ENCODE measurements at regions not wholly inside any gene's neighbourhood (a gene's known extent, or its start where the extent isn't known, plus 50 kb on each side); places are given as distances from the start of the nearest gene placed in this dataset.

DNA sequence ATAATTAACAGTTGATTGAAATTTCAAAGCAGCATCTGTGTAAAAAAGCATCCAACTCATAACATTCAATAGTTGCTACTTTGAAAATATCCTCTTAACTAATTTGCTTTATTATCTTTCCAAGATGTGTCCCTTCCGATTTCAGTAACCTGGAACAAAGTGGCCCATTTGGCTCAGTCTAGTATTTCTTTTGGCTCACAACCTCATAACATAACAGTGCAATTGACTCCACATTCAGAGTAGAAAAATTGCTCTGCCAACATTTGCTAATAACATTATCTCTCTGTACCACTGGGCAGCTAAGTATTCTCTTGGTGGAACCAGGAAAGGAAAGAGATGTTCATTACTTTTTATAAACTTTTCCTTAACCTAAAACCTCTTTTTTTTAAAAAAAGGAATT, 571.1 kb upstream of the ARGLU1 start:
- no peaks in the 10 kb centered on the region for H3K4me1 ChIP-seq (ENCODE audit: insufficient read depth, low read length)
- no peak overlapping the region for H3K4me3 ChIP-seq (ENCODE audit: low read length)
- TF ChIP-seq, protein P1, sequence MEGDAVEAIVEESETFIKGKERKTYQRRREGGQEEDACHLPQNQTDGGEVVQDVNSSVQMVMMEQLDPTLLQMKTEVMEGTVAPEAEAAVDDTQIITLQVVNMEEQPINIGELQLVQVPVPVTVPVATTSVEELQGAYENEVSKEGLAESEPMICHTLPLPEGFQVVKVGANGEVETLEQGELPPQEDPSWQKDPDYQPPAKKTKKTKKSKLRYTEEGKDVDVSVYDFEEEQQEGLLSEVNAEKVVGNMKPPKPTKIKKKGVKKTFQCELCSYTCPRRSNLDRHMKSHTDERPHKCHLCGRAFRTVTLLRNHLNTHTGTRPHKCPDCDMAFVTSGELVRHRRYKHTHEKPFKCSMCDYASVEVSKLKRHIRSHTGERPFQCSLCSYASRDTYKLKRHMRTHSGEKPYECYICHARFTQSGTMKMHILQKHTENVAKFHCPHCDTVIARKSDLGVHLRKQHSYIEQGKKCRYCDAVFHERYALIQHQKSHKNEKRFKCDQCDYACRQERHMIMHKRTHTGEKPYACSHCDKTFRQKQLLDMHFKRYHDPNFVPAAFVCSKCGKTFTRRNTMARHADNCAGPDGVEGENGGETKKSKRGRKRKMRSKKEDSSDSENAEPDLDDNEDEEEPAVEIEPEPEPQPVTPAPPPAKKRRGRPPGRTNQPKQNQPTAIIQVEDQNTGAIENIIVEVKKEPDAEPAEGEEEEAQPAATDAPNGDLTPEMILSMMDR (IDR thresholded peaks at IDR 0.05), result no peak
- H3K9me3 ChIP-seq (ENCODE audit: control insufficient read depth in 1 of 2, insufficient read depth in 1 of 2, low read length in 2 of 2), result no peaks in the 10 kb centered on the region
- H3K27ac ChIP-seq (ENCODE audit: low read depth in 1 of 2, low read length in 2 of 2), result no peak overlapping the region
- H3K36me3 ChIP-seq (ENCODE audit: insufficient read depth, low read length), result no peaks in the 10 kb centered on the region
- Mint-ChIP-seq H3K27me3 (no peaks in the 10 kb centered on the region), H3K9me3 (peaks cover 2% of the 10 kb centered on the region), H3K4me1 (ENCODE audit: low read depth) (no peaks in the 10 kb centered on the region), H3K36me3 (ENCODE audit: low read depth) (no peaks in the 10 kb centered on the region), H3K4me3 (no peak overlapping the region), H3K27ac (no peak overlapping the region)
- DNase-seq, result no peak
- POLR2A ChIA-PET, result no interaction called here
- no peaks in the 10 kb centered on the region for H3K27me3 ChIP-seq (ENCODE audit: control insufficient read depth in 1 of 2, insufficient read depth in 2 of 2, low read length in 2 of 2)
- ATAC-seq (ENCODE audit: poor library complexity), result no peak
- CTCF ChIA-PET, result no interaction called here
- intact Hi-C loops (cut with DNase I, micrococcal nuclease), result no loop called here

DNA sequence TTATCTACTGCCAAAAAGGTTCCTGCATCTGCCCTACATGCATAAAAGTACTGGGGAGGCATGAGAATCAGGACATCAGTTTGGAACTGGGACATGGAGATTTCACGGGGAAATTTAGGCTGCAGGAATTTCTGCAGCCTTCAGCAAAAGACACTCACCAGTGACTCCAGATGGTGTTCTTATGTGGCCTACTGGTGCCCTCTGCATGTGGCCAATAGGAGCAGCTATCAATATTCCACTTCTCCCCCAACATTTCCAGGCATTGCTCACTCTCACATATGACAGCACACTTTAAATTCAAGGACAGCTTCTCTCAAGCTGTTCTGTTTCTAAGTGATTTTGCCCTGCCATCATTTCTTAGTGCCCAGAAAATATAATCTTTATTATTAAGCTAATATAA, 570.5 kb upstream of the ARGLU1 start:
- CTCF ChIA-PET, result no interaction called here
- ATAC-seq (ENCODE audit: poor library complexity) (no peak), DNase-seq (no peak)
- Histone ChIP-seq H3K4me1 (ENCODE audit: insufficient read depth, low read length) (no peaks in the 10 kb centered on the region), H3K27ac (ENCODE audit: low read depth in 1 of 2, low read length in 2 of 2) (no peak overlapping the region), H3K4me3 (ENCODE audit: low read length) (no peak overlapping the region), H3K36me3 (ENCODE audit: insufficient read depth, low read length) (no peaks in the 10 kb centered on the region), H3K9me3 (ENCODE audit: control insufficient read depth in 1 of 2, insufficient read depth in 1 of 2, low read length in 2 of 2) (no peaks in the 10 kb centered on the region), H3K27me3 (ENCODE audit: control insufficient read depth in 1 of 2, insufficient read depth in 2 of 2, low read length in 2 of 2) (no peaks in the 10 kb centered on the region)
- H3K36me3 Mint-ChIP-seq (ENCODE audit: low read depth), result no peaks in the 10 kb centered on the region
- peaks cover 3% of the 10 kb centered on the region for H3K9me3 Mint-ChIP-seq
- no peaks in the 10 kb centered on the region for H3K27me3 Mint-ChIP-seq
- TF ChIP-seq, protein P1 (IDR thresholded peaks at IDR 0.05), result no peak
- no peaks in the 10 kb centered on the region for H3K4me1 Mint-ChIP-seq (ENCODE audit: low read depth)
- no peak overlapping the region for H3K4me3 Mint-ChIP-seq
- no peak overlapping the region for H3K27ac Mint-ChIP-seq
- intact Hi-C loops (cut with DNase I, micrococcal nuclease), result no loop called here
- POLR2A ChIA-PET, result no interaction called here

DNA sequence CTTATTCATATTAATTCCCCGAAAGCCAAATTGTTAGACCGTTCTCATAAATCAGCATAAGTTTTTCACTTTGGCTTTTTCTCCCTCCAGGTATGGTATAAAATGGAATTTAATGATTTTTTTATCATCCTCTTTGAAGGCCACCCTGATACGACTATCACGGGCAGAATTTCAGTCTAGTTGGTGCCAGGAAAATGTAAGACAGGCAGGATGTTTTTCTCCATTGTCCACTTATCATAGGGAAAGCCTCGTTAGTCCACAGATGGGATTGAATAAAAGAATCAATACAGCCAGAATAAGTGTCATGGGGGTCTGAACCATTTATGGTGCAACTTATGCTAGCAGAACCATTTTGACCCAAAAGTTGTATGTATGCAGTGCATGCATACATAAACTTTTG, 566.0 kb upstream of the ARGLU1 start:
- no peaks in the 10 kb centered on the region for H3K27me3 Mint-ChIP-seq
- H3K36me3 ChIP-seq (ENCODE audit: insufficient read depth, low read length), result no peaks in the 10 kb centered on the region
- DNase-seq, result no peak
- no peak overlapping the region for H3K27ac Mint-ChIP-seq
- no peaks in the 10 kb centered on the region for H3K36me3 Mint-ChIP-seq (ENCODE audit: low read depth)
- no peak overlapping the region for H3K4me3 Mint-ChIP-seq
- no peak overlapping the region for H3K27ac ChIP-seq (ENCODE audit: low read depth in 1 of 2, low read length in 2 of 2)
- TF ChIP-seq, protein P1 (IDR thresholded peaks at IDR 0.05), result no peak
- no peak for ATAC-seq (ENCODE audit: poor library complexity)
- POLR2A ChIA-PET, result no interaction called here
- no peaks in the 10 kb centered on the region for H3K4me1 Mint-ChIP-seq (ENCODE audit: low read depth)
- intact Hi-C loops (cut with DNase I, micrococcal nuclease), result no loop called here
- CTCF ChIA-PET, result no interaction called here
- peaks cover 8% of the 10 kb centered on the region for H3K9me3 Mint-ChIP-seq
- no peaks in the 10 kb centered on the region for H3K27me3 ChIP-seq (ENCODE audit: control insufficient read depth in 1 of 2, insufficient read depth in 2 of 2, low read length in 2 of 2)
- no peaks in the 10 kb centered on the region for H3K4me1 ChIP-seq (ENCODE audit: insufficient read depth, low read length)
- no peak overlapping the region for H3K4me3 ChIP-seq (ENCODE audit: low read length)
- H3K9me3 ChIP-seq (ENCODE audit: control insufficient read depth in 1 of 2, insufficient read depth in 1 of 2, low read length in 2 of 2), result no peaks in the 10 kb centered on the region

All from CD4-positive, alpha-beta T cell (primary cell).